ENCODE measurements at regions not wholly inside any gene's neighbourhood (a gene's known extent, or its start where the extent isn't known, plus 50 kb on each side); places are given as distances from the start of the nearest gene placed in this dataset.

- H3K79me2 ChIP-seq (ENCODE audit: low read length), result no peaks in the 10 kb centered on the region
- no peak for ATAC-seq
These were observed 1674.1 kb downstream of the PCDH7 start for GRCh38 chr4:32394255-32394654.

DNA sequence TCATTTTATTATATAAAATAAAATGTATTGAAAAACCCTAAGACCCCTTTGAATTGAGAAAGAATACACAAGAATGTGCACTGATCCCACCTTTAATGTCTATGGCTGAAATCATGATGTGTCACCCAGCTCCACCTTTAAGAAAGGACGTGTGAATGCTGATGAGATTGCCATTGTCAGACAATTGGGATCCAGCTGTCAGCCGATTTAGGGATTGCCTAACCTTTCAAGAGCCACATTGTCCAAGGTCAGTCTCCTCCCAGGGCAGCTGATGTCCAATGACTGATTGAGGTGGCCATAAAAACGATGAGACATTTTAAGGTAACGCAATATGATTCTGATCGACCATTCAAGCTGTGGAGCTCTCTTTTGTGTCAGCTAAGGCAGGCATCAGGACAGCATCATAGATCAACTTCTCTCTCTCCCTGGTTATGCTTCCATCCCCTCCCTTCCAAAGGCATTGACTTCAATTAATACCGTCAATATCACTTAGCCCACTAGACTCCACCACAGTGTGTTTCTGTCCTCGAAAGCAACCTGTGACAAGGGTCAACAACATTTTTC, 1676.4 kb downstream of the PCDH7 start:
- ChIA-PET CTCF (no interaction called here), POLR2A (ENCODE audit: unreplicated experiment) (no interaction called here)
- Histone ChIP-seq H3K9me3 (ENCODE audit: low read length) (no peaks in the 10 kb centered on the region), H3K27ac (ENCODE audit: low read length) (no peak overlapping the region), H4K20me1 (ENCODE audit: low read length) (no peaks in the 10 kb centered on the region), H3K27me3 (ENCODE audit: low read length) (no peaks in the 10 kb centered on the region), H3K9me2 (replicated peaks; ENCODE audit: low read length) (no peaks in the 10 kb centered on the region), H3K36me3 (ENCODE audit: low read depth, low read length) (no peaks in the 10 kb centered on the region), H3K4me3 (ENCODE audit: low read length) (no peak overlapping the region), H3K4me2 (ENCODE audit: low read length) (no peak overlapping the region), H3K4me1 (ENCODE audit: insufficient read depth, low read length) (no peaks in the 10 kb centered on the region), H3F3A (ENCODE audit: low read length, unreplicated experiment) (no peaks in the 10 kb centered on the region), H3K79me2 (ENCODE audit: low read length) (no peaks in the 10 kb centered on the region), H2AFZ (ENCODE audit: low read length) (no peak overlapping the region), H3K9ac (ENCODE audit: low read length) (no peak overlapping the region)
- TF ChIP-seq, protein P1, sequence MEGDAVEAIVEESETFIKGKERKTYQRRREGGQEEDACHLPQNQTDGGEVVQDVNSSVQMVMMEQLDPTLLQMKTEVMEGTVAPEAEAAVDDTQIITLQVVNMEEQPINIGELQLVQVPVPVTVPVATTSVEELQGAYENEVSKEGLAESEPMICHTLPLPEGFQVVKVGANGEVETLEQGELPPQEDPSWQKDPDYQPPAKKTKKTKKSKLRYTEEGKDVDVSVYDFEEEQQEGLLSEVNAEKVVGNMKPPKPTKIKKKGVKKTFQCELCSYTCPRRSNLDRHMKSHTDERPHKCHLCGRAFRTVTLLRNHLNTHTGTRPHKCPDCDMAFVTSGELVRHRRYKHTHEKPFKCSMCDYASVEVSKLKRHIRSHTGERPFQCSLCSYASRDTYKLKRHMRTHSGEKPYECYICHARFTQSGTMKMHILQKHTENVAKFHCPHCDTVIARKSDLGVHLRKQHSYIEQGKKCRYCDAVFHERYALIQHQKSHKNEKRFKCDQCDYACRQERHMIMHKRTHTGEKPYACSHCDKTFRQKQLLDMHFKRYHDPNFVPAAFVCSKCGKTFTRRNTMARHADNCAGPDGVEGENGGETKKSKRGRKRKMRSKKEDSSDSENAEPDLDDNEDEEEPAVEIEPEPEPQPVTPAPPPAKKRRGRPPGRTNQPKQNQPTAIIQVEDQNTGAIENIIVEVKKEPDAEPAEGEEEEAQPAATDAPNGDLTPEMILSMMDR (conservative IDR thresholded peaks at IDR 0.05; ENCODE audit: low read depth, low read length), result no peak
- TF ChIP-seq EZH2phosphoT487 (IDR thresholded peaks at IDR 0.05; ENCODE audit: borderline replicate concordance, low read length) (no peak), EZH2 (IDR thresholded peaks at IDR 0.05; ENCODE audit: low read length, unreplicated experiment) (no peak)
- no peak for ATAC-seq
- BruUV-seq (replicated peaks), result no TSS peak
- intact Hi-C loops (cut with micrococcal nuclease), result no loop called here
- DNase-seq, result no peak

More at GRCh38 chr4:32394255-32394654, 1674.1 kb downstream of the PCDH7 start:
- no peak overlapping the region for H3K9ac ChIP-seq (ENCODE audit: low read length)
- CTCF ChIA-PET, result no interaction called here
- no peak overlapping the region for H3K4me2 ChIP-seq (ENCODE audit: low read length)
- DNase-seq, result no peak
- H3K4me1 ChIP-seq (ENCODE audit: insufficient read depth, low read length), result no peaks in the 10 kb centered on the region
- intact Hi-C loops (cut with micrococcal nuclease), result no loop called here
- TF ChIP-seq EZH2 (IDR thresholded peaks at IDR 0.05; ENCODE audit: low read length, unreplicated experiment), result no peak
- H3K4me3 ChIP-seq (ENCODE audit: low read length), result no peak overlapping the region
- POLR2A ChIA-PET (ENCODE audit: unreplicated experiment), result no interaction called here
- H3F3A ChIP-seq (ENCODE audit: low read length, unreplicated experiment), result no peaks in the 10 kb centered on the region
- no peak overlapping the region for H2AFZ ChIP-seq (ENCODE audit: low read length)
- H3K27me3 ChIP-seq (ENCODE audit: low read length), result no peaks in the 10 kb centered on the region
- H3K27ac ChIP-seq (ENCODE audit: low read length), result no peak overlapping the region
- no peaks in the 10 kb centered on the region for H4K20me1 ChIP-seq (ENCODE audit: low read length)
- BruUV-seq (replicated peaks), result no TSS peak
- no peaks in the 10 kb centered on the region for H3K36me3 ChIP-seq (ENCODE audit: low read depth, low read length)
- no peaks in the 10 kb centered on the region for H3K9me3 ChIP-seq (ENCODE audit: low read length)
- no peaks in the 10 kb centered on the region for H3K9me2 ChIP-seq (replicated peaks; ENCODE audit: low read length)

- Histone ChIP-seq H3K79me2 (ENCODE audit: low read length) (no peaks in the 10 kb centered on the region), H3K4me1 (ENCODE audit: insufficient read depth, low read length) (no peaks in the 10 kb centered on the region), H3K4me2 (ENCODE audit: low read length) (no peak overlapping the region), H3K36me3 (ENCODE audit: low read depth, low read length) (no peaks in the 10 kb centered on the region), H3K27me3 (ENCODE audit: low read length) (no peaks in the 10 kb centered on the region), H4K20me1 (ENCODE audit: low read length) (no peaks in the 10 kb centered on the region), H3F3A (ENCODE audit: low read length, unreplicated experiment) (no peaks in the 10 kb centered on the region), H3K9me2 (replicated peaks; ENCODE audit: low read length) (no peaks in the 10 kb centered on the region), H2AFZ (ENCODE audit: low read length) (no peak overlapping the region), H3K9ac (ENCODE audit: low read length) (no peak overlapping the region), H3K9me3 (ENCODE audit: low read length) (no peaks in the 10 kb centered on the region), H3K27ac (ENCODE audit: low read length) (no peak overlapping the region), H3K4me3 (ENCODE audit: low read length) (no peak overlapping the region)
- DNase-seq (no peak), ATAC-seq (no peak)
- intact Hi-C loops (cut with micrococcal nuclease), result no loop called here
- BruUV-seq (replicated peaks), result no TSS peak
- ChIA-PET CTCF (no interaction called here), POLR2A (ENCODE audit: unreplicated experiment) (no interaction called here)
- TF ChIP-seq, protein P1 (conservative IDR thresholded peaks at IDR 0.05; ENCODE audit: low read depth, low read length), result no peak
- no peak for TF ChIP-seq EZH2 (IDR thresholded peaks at IDR 0.05; ENCODE audit: low read length, unreplicated experiment)
- TF ChIP-seq EZH2phosphoT487 (IDR thresholded peaks at IDR 0.05; ENCODE audit: borderline replicate concordance, low read length), result no peak
These were observed 1680.7 kb downstream of the PCDH7 start for GRCh38 chr4:32400870-32401269.
